Ovary (tissue), 7 donors: ENCODE measurements at regions not wholly inside any gene's neighbourhood (a gene's known extent, or its start where the extent isn't known, plus 50 kb on each side); places are given as distances from the start of the nearest gene placed in this dataset.
A peak's percentile ranks its signal among the peaks of the same experiment; 100 is the strongest.

ENCODE experiments used
- DNase-seq, 5 donors: peaks; one replicate each; pipeline ENCODE4 v3.0.0-alpha.2; 2019 to 2020
- H3K27ac ChIP-seq, 2 donors: fragments of 200-600 bp; one replicate each; pipeline versions ENCODE4 v1.5.1 to v1.8.0; 2019 to 2022
- H3K27me3 ChIP-seq: fragments of 200-600 bp; one replicate; pipeline ENCODE4 v1.8.0; 2022
- H3K36me3 ChIP-seq: fragments of 200-600 bp; sonication (generic); one replicate; pipeline ENCODE4 v1.5.1; 2019
- H3K4me1 ChIP-seq: one replicate; pipeline ENCODE4 v1.8.1; 2013; ENCODE audit warnings: mild to moderate bottlenecking, moderate library complexity; ENCODE audit not compliant: insufficient read depth
- H3K4me3 ChIP-seq: fragments of 200-600 bp; sonication (generic); one replicate; pipeline ENCODE4 v1.5.1; 2017
- H3K9me3 ChIP-seq, 2 donors: fragments of 200-600 bp in 1 of 2; sonication (generic) in 1 of 2; one replicate each; pipeline versions ENCODE4 v1.5.1 to v1.8.1; 2013 to 2019; ENCODE audit warnings: mild to moderate bottlenecking in 1 of 2, moderate library complexity in 1 of 2
- EP300 ChIP-seq: sonication (generic); formaldehyde crosslinking; IDR thresholded peaks from one replicate; pipeline ENCODE4 v1.6.1; 2017; ENCODE audit warnings: antibody characterized with exemption
- POLR2A ChIP-seq: fragments of 450-650 bp; IDR thresholded peaks from one replicate; pipeline ENCODE4 v1.6.1; 2017; ENCODE audit warnings: antibody characterized with exemption, mild to moderate bottlenecking, moderate library complexity
- WGBS, 3 donors: extraction: QIAGEN DNeasy Blood & Tissue Kit in 1 of 3; methylation state at CpG; one replicate each; pipeline versions ENCODE4 v1.1.5 to v1.1.7; 2013 to 2017; 5-methylcytosine and 5-hydroxymethylcytosine counted together
- intact Hi-C, 4 donors: fragments of 100-400 bp; cut with DNase I; formaldehyde crosslinking; loops; one replicate each; pipeline versions ENCODE4 v1.11.0 to v1.15.1; 2022 to 2023
- TF ChIP-seq, protein P1 (sequence below), 3 donors: fragments of 450-650 bp in 2 of 3; fragments of 200-600 bp in 1 of 3; IDR thresholded peaks; one replicate each; pipeline versions ENCODE4 v1.5.1 to v1.8.0; 2016 to 2022; ENCODE audit warnings: antibody characterized with exemption in 3 of 3, mild to moderate bottlenecking in 1 of 3
- donor health status: DM: no; HTN: no; CAD: no; lungs with moderate emphysema.
- donor health status: DM: no; HTN: no; CAD: no.
- donor health status: Bipolar disorder and iron deficiency.
- donor health status: DM: no; HTN: no; CAD: no.
- donor health status: DM: yes; HTN: yes; CAD: no.

- peaks cover 31% of the 10 kb centered on the region for H3K4me1 ChIP-seq
- H3K27ac ChIP-seq, result no peak overlapping the region
- H3K9me3 ChIP-seq, result no peaks in the 10 kb centered on the region
- H3K4me3 ChIP-seq, result no peak overlapping the region
- no peak for DNase-seq
- TF ChIP-seq POLR2A (no peak), EP300 (no peak)
- TF ChIP-seq, protein P1, sequence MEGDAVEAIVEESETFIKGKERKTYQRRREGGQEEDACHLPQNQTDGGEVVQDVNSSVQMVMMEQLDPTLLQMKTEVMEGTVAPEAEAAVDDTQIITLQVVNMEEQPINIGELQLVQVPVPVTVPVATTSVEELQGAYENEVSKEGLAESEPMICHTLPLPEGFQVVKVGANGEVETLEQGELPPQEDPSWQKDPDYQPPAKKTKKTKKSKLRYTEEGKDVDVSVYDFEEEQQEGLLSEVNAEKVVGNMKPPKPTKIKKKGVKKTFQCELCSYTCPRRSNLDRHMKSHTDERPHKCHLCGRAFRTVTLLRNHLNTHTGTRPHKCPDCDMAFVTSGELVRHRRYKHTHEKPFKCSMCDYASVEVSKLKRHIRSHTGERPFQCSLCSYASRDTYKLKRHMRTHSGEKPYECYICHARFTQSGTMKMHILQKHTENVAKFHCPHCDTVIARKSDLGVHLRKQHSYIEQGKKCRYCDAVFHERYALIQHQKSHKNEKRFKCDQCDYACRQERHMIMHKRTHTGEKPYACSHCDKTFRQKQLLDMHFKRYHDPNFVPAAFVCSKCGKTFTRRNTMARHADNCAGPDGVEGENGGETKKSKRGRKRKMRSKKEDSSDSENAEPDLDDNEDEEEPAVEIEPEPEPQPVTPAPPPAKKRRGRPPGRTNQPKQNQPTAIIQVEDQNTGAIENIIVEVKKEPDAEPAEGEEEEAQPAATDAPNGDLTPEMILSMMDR (IDR thresholded peaks at IDR 0.05), result no peak
- intact Hi-C loops, result loop anchor here in 1 of 4 donors (5.0 kb wide), 1 partner anchor 1606 kb away; no protein-coding TSS in a partner anchor
- H3K36me3 ChIP-seq, result no peaks in the 10 kb centered on the region
- WGBS, 3 donors, result 36 to 41% (median 37%) methylated on average over 3 of the region's 3 CpGs
- H3K27me3 ChIP-seq, result no peaks in the 10 kb centered on the region
These were observed 108.5 kb upstream of the GNG12 start for GRCh38 chr1:67941746-67942145.

DNA sequence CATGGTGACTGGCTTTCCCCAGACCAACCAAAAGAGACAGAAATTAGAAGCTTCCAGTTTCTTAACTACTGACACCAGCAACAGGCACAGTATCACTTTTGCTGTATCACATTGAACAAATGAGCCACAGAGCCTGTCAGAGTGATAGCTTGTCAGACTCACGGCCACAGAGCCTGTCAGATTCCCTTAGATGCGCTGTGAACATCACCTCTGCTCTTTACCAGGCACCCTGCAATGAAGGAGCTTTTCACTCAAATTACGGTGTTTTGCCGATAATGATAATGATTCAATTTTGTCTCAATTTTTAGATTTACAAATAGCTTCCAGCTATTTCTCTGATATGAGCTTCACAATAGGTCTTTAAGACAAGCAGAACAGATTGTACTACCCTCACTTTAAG lies 107.9 kb upstream of the GNG12 start:
- Histone ChIP-seq H3K27ac (no peak overlapping the region), H3K4me1 (peaks cover 31% of the 10 kb centered on the region), H3K27me3 (no peaks in the 10 kb centered on the region), H3K4me3 (no peak overlapping the region), H3K9me3 (no peaks in the 10 kb centered on the region), H3K36me3 (no peaks in the 10 kb centered on the region)
- TF ChIP-seq, protein P1 (IDR thresholded peaks at IDR 0.05), result no peak
- TF ChIP-seq POLR2A (no peak), EP300 (no peak)
- intact Hi-C loops, result loop anchor here in 1 of 4 donors (5.0 kb wide), 1 partner anchor 1606 kb away; no protein-coding TSS in a partner anchor
- 97 to 99% (median 97%) methylated on average over 4 of the region's 4 CpGs for WGBS, 3 donors
- DNase-seq, result no peak

GRCh38 chr1:67939942-67940341 lies 106.7 kb upstream of the GNG12 start:
- TF ChIP-seq EP300, result no peak
- TF ChIP-seq POLR2A, result no peak
- TF ChIP-seq, protein P1 (IDR thresholded peaks at IDR 0.05), result no peak
- Histone ChIP-seq H3K27me3 (no peaks in the 10 kb centered on the region), H3K4me1 (peaks cover 27% of the 10 kb centered on the region), H3K9me3 (no peaks in the 10 kb centered on the region), H3K36me3 (no peaks in the 10 kb centered on the region), H3K4me3 (no peak overlapping the region), H3K27ac (peak overlapping the region in 1 of 2 donors; percentile 9)
- 44 to 51% (median 45%) methylated on average over 2 of the region's 2 CpGs for WGBS, 3 donors
- intact Hi-C loops, result loop anchor here in 1 of 4 donors (5.0 kb wide), 1 partner anchor 1607 kb away; no protein-coding TSS in a partner anchor
- DNase-seq, result no peak

- Histone ChIP-seq H3K4me3 (no peak overlapping the region), H3K36me3 (no peaks in the 10 kb centered on the region), H3K27me3 (no peaks in the 10 kb centered on the region), H3K27ac (peak overlapping the region in 1 of 2 donors; percentile 9), H3K9me3 (no peaks in the 10 kb centered on the region), H3K4me1 (peaks cover 27% of the 10 kb centered on the region)
- no peak for DNase-seq
- 34 to 46% (median 37%) methylated on average over 5 of the region's 5 CpGs for WGBS, 3 donors
- intact Hi-C loops, result no loop called here
- TF ChIP-seq POLR2A (no peak), EP300 (no peak)
- TF ChIP-seq, protein P1 (IDR thresholded peaks at IDR 0.05), result no peak
These were observed 106.0 kb upstream of the GNG12 start for GRCh38 chr1:67939186-67939743.
